ENCODE measurements at regions not wholly inside any gene's neighbourhood (a gene's known extent, or its start where the extent isn't known, plus 50 kb on each side); places are given as distances from the start of the nearest gene placed in this dataset.

DNA sequence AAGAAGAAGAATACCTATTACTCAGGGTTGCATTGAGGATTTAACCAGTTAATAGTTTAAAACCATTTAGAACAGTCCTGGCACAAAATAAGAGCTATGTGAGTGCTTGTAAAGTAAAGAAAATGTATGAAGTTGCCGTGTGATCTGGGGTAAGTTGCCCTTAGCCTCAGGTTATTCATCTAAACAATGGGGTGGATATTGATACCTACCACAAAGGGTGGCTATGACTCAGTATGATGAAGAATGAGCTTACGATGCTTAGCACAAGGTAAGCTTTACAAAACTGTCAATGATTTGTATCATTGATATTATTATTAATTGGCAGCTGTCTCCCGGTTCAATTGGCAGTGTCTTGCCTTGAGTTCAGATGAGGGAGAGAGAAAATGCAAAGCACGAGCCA is 149.4 kb upstream of the PITX1 start:
- Histone ChIP-seq H3K9ac (ENCODE audit: control insufficient read depth, insufficient read depth, low read length) (no peak overlapping the region), H3K4me2 (ENCODE audit: control insufficient read depth, insufficient read depth) (no peak overlapping the region), H3K4me3 (no peak overlapping the region), H3K36me3 (ENCODE audit: control insufficient read depth in 2 of 2, insufficient read depth in 2 of 2, low read length in 1 of 2) (no peaks in the 10 kb centered on the region), H3K9me3 (replicated peaks; ENCODE audit: control insufficient read depth, insufficient read depth, low read length) (no peaks in the 10 kb centered on the region), H3K79me2 (ENCODE audit: control insufficient read depth, insufficient read depth, low read length) (no peaks in the 10 kb centered on the region), H3K27me3 (replicated peaks in 1 of 2; ENCODE audit: control insufficient read depth in 2 of 2, insufficient read depth in 2 of 2, low read length in 1 of 2) (no peaks in the 10 kb centered on the region; a peak in 2 of 4 replicates), H2AFZ (ENCODE audit: control insufficient read depth, low read depth, low read length) (no peak overlapping the region), H3K27ac (ENCODE audit: control insufficient read depth, insufficient read depth) (no peak overlapping the region), H3K4me1 (ENCODE audit: control insufficient read depth, insufficient read depth, low read length) (no peaks in the 10 kb centered on the region), H4K20me1 (ENCODE audit: control insufficient read depth, insufficient read depth) (no peaks in the 10 kb centered on the region)
- ChIA-PET RAD21 (ENCODE audit: unreplicated experiment) (no interaction called here), POLR2A (no interaction called here), CTCF (interaction anchor here (1.0 kb wide), 1 partner anchor 266 kb away, joined by 3 read pairs; no protein-coding TSS in a partner anchor), SMC1A (ENCODE audit: uncharacterized antibody, unreplicated experiment) (no interaction called here)
- DNase-seq (ENCODE audit: low read depth, low spot score) (no peak), ATAC-seq (no peak), FAIRE-seq (no peak)
- in situ Hi-C loops (cut with MboI): loop anchor here (25.0 kb wide), 1 partner anchor 446 kb away; the partner anchor contains the start of gene CAMLG
- TF ChIP-seq ZBTB4 (CRISPR knock-in tag; IDR thresholded peaks at IDR 0.05) (no peak), SMARCA5 (IDR thresholded peaks at IDR 0.05) (no peak)
- TF ChIP-seq, protein P1, sequence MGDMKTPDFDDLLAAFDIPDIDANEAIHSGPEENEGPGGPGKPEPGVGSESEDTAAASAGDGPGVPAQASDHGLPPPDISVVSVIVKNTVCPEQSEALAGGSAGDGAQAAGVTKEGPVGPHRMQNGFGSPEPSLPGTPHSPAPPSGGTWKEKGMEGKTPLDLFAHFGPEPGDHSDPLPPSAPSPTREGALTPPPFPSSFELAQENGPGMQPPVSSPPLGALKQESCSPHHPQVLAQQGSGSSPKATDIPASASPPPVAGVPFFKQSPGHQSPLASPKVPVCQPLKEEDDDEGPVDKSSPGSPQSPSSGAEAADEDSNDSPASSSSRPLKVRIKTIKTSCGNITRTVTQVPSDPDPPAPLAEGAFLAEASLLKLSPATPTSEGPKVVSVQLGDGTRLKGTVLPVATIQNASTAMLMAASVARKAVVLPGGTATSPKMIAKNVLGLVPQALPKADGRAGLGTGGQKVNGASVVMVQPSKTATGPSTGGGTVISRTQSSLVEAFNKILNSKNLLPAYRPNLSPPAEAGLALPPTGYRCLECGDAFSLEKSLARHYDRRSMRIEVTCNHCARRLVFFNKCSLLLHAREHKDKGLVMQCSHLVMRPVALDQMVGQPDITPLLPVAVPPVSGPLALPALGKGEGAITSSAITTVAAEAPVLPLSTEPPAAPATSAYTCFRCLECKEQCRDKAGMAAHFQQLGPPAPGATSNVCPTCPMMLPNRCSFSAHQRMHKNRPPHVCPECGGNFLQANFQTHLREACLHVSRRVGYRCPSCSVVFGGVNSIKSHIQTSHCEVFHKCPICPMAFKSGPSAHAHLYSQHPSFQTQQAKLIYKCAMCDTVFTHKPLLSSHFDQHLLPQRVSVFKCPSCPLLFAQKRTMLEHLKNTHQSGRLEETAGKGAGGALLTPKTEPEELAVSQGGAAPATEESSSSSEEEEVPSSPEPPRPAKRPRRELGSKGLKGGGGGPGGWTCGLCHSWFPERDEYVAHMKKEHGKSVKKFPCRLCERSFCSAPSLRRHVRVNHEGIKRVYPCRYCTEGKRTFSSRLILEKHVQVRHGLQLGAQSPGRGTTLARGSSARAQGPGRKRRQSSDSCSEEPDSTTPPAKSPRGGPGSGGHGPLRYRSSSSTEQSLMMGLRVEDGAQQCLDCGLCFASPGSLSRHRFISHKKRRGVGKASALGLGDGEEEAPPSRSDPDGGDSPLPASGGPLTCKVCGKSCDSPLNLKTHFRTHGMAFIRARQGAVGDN (IDR thresholded peaks at IDR 0.05): no peak
- 44% methylated on average over 4 of the region's 4 CpGs for WGBS (ENCODE audit: insufficient coverage, insufficient replicate concordance, low lambda C conversion rate, missing lambda C conversion rate)
- intact Hi-C loops (cut with micrococcal nuclease; ENCODE audit: unreplicated experiment): no loop called here
- no TSS peak for BruUV-seq (replicated peaks)
